ENCODE measurements at regions not wholly inside any gene's neighbourhood (a gene's known extent, or its start where the extent isn't known, plus 50 kb on each side); places are given as distances from the start of the nearest gene placed in this dataset.

- peaks cover 15% of the 10 kb centered on the region for H3K9me3 Mint-ChIP-seq (ENCODE audit: unreplicated experiment)
- H3K27ac Mint-ChIP-seq (ENCODE audit: unreplicated experiment): no peak overlapping the region
- H3K4me1 Mint-ChIP-seq (ENCODE audit: low read depth, unreplicated experiment): peaks cover 18% of the 10 kb centered on the region
- no peak for DNase-seq
- H3K4me3 Mint-ChIP-seq (ENCODE audit: unreplicated experiment): peak overlapping the region; percentile 50
- peaks cover 34% of the 10 kb centered on the region for H3K27me3 Mint-ChIP-seq (ENCODE audit: unreplicated experiment)
- no peaks in the 10 kb centered on the region for H3K36me3 Mint-ChIP-seq (ENCODE audit: unreplicated experiment)
- no peak for TF ChIP-seq CTCF (IDR thresholded peaks at IDR 0.05; ENCODE audit: partially characterized antibody, unreplicated experiment)
These were observed 149.0 kb upstream of the ZNF536 start for GRCh38 chr19:30222992-30223865.

GRCh38 chr19:30223866-30224688 lies 148.1 kb upstream of the ZNF536 start:
- Mint-ChIP-seq H3K9me3 (ENCODE audit: unreplicated experiment) (peaks cover 17% of the 10 kb centered on the region), H3K27me3 (ENCODE audit: unreplicated experiment) (peaks cover 34% of the 10 kb centered on the region), H3K27ac (ENCODE audit: unreplicated experiment) (peak overlapping the region; percentile 64), H3K36me3 (ENCODE audit: unreplicated experiment) (no peaks in the 10 kb centered on the region), H3K4me3 (ENCODE audit: unreplicated experiment) (peak overlapping the region; percentile 86), H3K4me1 (ENCODE audit: low read depth, unreplicated experiment) (peaks cover 18% of the 10 kb centered on the region)
- DNase-seq: no peak
- TF ChIP-seq CTCF (IDR thresholded peaks at IDR 0.05; ENCODE audit: partially characterized antibody, unreplicated experiment): no peak

GRCh38 chr19:30224689-30225606 lies 147.2 kb upstream of the ZNF536 start:
- Mint-ChIP-seq H3K36me3 (ENCODE audit: unreplicated experiment) (no peaks in the 10 kb centered on the region), H3K27me3 (ENCODE audit: unreplicated experiment) (peaks cover 34% of the 10 kb centered on the region)
- TF ChIP-seq CTCF (IDR thresholded peaks at IDR 0.05; ENCODE audit: partially characterized antibody, unreplicated experiment): no peak

GRCh38 chr19:30225676-30226463 lies 146.3 kb upstream of the ZNF536 start:
- Mint-ChIP-seq H3K4me3 (ENCODE audit: unreplicated experiment) (peak overlapping the region; percentile 90), H3K36me3 (ENCODE audit: unreplicated experiment) (no peaks in the 10 kb centered on the region), H3K27ac (ENCODE audit: unreplicated experiment) (no peak overlapping the region), H3K4me1 (ENCODE audit: low read depth, unreplicated experiment) (peaks cover 18% of the 10 kb centered on the region), H3K27me3 (ENCODE audit: unreplicated experiment) (peaks cover 34% of the 10 kb centered on the region), H3K9me3 (ENCODE audit: unreplicated experiment) (peaks cover 18% of the 10 kb centered on the region)
- no peak for TF ChIP-seq CTCF (IDR thresholded peaks at IDR 0.05; ENCODE audit: partially characterized antibody, unreplicated experiment)
- DNase-seq: peak; percentile 28

More at GRCh38 chr19:30224689-30225606, 147.2 kb upstream of the ZNF536 start:
- peaks cover 18% of the 10 kb centered on the region for H3K4me1 Mint-ChIP-seq (ENCODE audit: low read depth, unreplicated experiment)
- DNase-seq: peak; percentile 50
- peaks cover 18% of the 10 kb centered on the region for H3K9me3 Mint-ChIP-seq (ENCODE audit: unreplicated experiment)
- H3K27ac Mint-ChIP-seq (ENCODE audit: unreplicated experiment): peak overlapping the region; percentile 26
- peak overlapping the region; percentile 86 for H3K4me3 Mint-ChIP-seq (ENCODE audit: unreplicated experiment)
